Inflammatory macrophage treated with lipopolysaccharide for 1 hour (primary cell): ENCODE measurements at regions not wholly inside any gene's neighbourhood (a gene's known extent, or its start where the extent isn't known, plus 50 kb on each side); places are given as distances from the start of the nearest gene placed in this dataset.

Experiments used
- DNase-seq, 2 donors: peaks; one replicate each; pipeline ENCODE4 v3.0.0-alpha.2; 2020 to 2022

GRCh38 chr2:181395851-181396250 lies 61.3 kb upstream of the ITGA4 start:
- peak; percentile 53 to 62 for DNase-seq

- DNase-seq, result no peak
Observed at GRCh38 chr2:181396256-181397123, 60.7 kb upstream of the ITGA4 start.

- no peak for DNase-seq
Observed at GRCh38 chr2:181397331-181397730, 59.9 kb upstream of the ITGA4 start.

GRCh38 chr2:181398000-181398399 lies 59.2 kb upstream of the ITGA4 start:
- no peak for DNase-seq

- no peak for DNase-seq
Observed at GRCh38 chr2:181399027-181399426, 58.2 kb upstream of the ITGA4 start.

GRCh38 chr2:181404472-181404871 lies 52.7 kb upstream of the ITGA4 start:
- DNase-seq, result no peak

- peak; percentile 59 to 69 for DNase-seq
Observed at GRCh38 chr2:181407171-181407570, 50.0 kb upstream of the ITGA4 start.
